ENCODE measurements at regions not wholly inside any gene's neighbourhood (a gene's known extent, or its start where the extent isn't known, plus 50 kb on each side); places are given as distances from the start of the nearest gene placed in this dataset.
"Not testable (repeated sequence)": the region's sequence is repeated elsewhere in the genome, so short reads cannot be mapped to it uniquely, and the experiment has no call there.

DNA sequence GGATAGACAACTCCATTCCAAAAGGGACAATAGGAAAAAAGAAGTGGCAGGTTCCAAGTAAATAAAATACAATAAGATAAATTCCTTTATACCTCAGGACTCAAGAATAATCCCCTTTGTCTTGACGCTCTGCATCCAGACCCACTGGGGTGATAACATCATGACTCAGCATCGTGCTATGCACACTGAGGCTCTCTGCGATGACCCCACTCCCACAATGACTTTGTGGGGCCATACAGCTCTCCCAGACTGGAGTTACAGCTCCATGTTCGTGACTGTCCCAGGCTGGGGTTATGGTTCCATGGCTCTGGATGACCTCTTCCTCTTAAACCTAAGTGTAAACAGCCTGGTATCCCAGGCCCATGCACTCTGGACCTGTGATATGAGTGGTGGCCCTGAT lies 254.5 kb upstream of the ADGRL3 start:
- ATAC-seq (replicated peaks; ENCODE audit: extremely low read depth, poor library complexity, severe bottlenecking) = no peak
- Mint-ChIP-seq H3K9me3 (peaks cover 26% of the 10 kb centered on the region), H3K36me3 (ENCODE audit: insufficient read depth) (no peaks in the 10 kb centered on the region), H3K27me3 (no peaks in the 10 kb centered on the region), H3K4me3 (no peak overlapping the region), H3K4me1 (no peaks in the 10 kb centered on the region), H3K27ac (ENCODE audit: low read depth) (no peak overlapping the region)
- DNase-seq (ENCODE audit: low spot score in 2 of 2) = no peak

DNA sequence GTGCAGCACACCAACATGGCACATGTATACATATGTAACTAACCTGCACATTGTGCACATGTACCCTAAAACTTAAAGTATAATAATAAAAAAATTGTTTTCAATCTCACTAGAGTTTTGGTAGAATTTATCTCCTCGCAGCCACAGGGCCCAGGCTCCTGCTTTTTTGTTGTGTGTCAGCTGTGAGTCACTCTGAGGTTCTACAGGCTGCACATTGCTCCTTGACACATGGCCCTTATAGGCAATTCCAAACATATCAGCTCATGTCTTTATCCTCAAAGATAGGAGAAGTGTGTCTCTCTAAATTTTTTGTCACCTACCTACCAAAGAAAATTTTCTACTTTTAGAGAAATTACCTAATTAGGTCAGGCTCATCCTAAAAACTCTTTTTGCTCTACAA lies 252.1 kb upstream of the ADGRL3 start:
- DNase-seq (ENCODE audit: low spot score in 2 of 2) (no peak), ATAC-seq (replicated peaks; ENCODE audit: extremely low read depth, poor library complexity, severe bottlenecking) (no peak)
- H3K9me3 Mint-ChIP-seq = peaks cover 21% of the 10 kb centered on the region
- no peak overlapping the region for H3K4me3 Mint-ChIP-seq
- H3K4me1 Mint-ChIP-seq = no peaks in the 10 kb centered on the region
- H3K27me3 Mint-ChIP-seq = no peaks in the 10 kb centered on the region
- H3K27ac Mint-ChIP-seq (ENCODE audit: low read depth) = no peak overlapping the region
- H3K36me3 Mint-ChIP-seq (ENCODE audit: insufficient read depth) = no peaks in the 10 kb centered on the region

DNA sequence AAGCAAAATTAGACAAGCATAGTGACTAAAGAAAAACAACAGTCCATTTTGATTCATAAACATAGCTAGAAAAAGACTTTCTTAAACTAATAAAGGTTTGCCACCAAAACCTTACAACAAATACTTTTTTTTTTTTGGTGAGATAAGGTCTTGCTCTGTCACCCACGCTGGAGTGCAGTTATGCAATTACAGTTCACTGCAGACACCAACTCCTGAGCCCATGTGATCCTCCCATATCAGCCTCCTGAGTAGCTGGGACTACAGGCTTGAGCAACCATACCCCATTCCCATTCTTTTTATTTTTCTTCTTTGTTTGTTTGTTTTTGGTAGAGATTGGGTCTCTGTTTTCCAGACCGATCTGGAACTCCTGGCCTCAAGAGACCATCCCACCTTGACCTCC lies 247.2 kb upstream of the ADGRL3 start:
- Mint-ChIP-seq H3K4me3 (no peak overlapping the region), H3K36me3 (ENCODE audit: insufficient read depth) (no peaks in the 10 kb centered on the region), H3K27ac (ENCODE audit: low read depth) (no peak overlapping the region), H3K9me3 (peaks cover 29% of the 10 kb centered on the region), H3K27me3 (no peaks in the 10 kb centered on the region), H3K4me1 (no peaks in the 10 kb centered on the region)
- no peak for DNase-seq (ENCODE audit: low spot score in 2 of 2)
- no peak for ATAC-seq (replicated peaks; ENCODE audit: extremely low read depth, poor library complexity, severe bottlenecking)

DNA sequence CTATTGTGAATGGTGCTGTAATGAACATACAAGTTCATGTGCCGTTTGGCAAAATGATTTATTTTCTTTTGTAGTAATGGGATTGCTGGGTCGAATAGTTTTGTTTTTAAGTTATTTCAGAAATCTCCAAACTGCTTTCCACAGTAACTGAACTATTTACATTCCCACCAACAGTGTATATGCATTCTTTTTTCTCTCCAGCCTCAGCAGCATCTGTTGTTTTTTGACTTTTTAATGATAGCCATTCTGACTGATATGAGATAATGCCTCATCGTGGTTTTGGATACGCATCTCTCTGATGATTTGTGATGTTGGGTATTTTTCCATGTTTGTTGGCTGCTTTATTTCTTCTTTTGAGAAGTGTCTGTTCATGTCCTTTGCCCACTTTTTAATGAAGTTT lies 246.3 kb upstream of the ADGRL3 start:
- no peaks in the 10 kb centered on the region for H3K27me3 Mint-ChIP-seq
- no peaks in the 10 kb centered on the region for H3K36me3 Mint-ChIP-seq (ENCODE audit: insufficient read depth)
- H3K4me1 Mint-ChIP-seq = no peaks in the 10 kb centered on the region
- no peak for DNase-seq (ENCODE audit: low spot score in 2 of 2)
- no peak overlapping the region for H3K27ac Mint-ChIP-seq (ENCODE audit: low read depth)
- peaks cover 29% of the 10 kb centered on the region for H3K9me3 Mint-ChIP-seq
- no peak overlapping the region for H3K4me3 Mint-ChIP-seq
- ATAC-seq (replicated peaks; ENCODE audit: extremely low read depth, poor library complexity, severe bottlenecking) = no peak

DNA sequence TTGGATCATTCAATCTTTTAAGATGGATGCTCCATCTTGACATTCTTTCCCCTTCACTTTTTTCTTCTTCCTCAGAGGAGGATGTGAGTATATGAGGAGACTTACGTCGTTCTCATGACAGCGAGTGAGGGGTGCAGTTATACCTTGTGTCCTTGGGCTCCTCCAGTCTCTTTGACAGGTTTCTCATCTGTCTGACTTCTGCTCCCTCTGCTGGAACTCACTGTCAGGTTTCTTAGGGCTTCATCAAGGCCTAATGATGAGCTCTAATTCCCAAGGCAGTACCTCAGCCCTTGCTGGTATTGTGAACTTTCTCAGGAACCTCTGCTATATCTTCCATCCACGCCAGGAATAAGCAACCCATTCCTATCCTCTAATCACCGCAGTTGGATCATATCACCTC lies 237.8 kb upstream of the ADGRL3 start:
- Mint-ChIP-seq H3K4me1 (no peaks in the 10 kb centered on the region), H3K36me3 (ENCODE audit: insufficient read depth) (no peaks in the 10 kb centered on the region), H3K9me3 (peaks cover 25% of the 10 kb centered on the region), H3K27ac (ENCODE audit: low read depth) (no peak overlapping the region), H3K27me3 (no peaks in the 10 kb centered on the region), H3K4me3 (no peak overlapping the region)
- ATAC-seq (replicated peaks; ENCODE audit: extremely low read depth, poor library complexity, severe bottlenecking) (no peak), DNase-seq (ENCODE audit: low spot score in 2 of 2) (no peak)

GRCh38 chr4:60981534-60981933 lies 218.6 kb upstream of the ADGRL3 start:
- Mint-ChIP-seq H3K27ac (ENCODE audit: low read depth) (no peak overlapping the region), H3K4me1 (no peaks in the 10 kb centered on the region), H3K27me3 (no peaks in the 10 kb centered on the region), H3K9me3 (peaks cover 29% of the 10 kb centered on the region), H3K36me3 (ENCODE audit: insufficient read depth) (no peaks in the 10 kb centered on the region), H3K4me3 (no peak overlapping the region)
- DNase-seq (ENCODE audit: low spot score in 2 of 2) = no peak
- ATAC-seq (replicated peaks; ENCODE audit: extremely low read depth, poor library complexity, severe bottlenecking) = no peak

DNA sequence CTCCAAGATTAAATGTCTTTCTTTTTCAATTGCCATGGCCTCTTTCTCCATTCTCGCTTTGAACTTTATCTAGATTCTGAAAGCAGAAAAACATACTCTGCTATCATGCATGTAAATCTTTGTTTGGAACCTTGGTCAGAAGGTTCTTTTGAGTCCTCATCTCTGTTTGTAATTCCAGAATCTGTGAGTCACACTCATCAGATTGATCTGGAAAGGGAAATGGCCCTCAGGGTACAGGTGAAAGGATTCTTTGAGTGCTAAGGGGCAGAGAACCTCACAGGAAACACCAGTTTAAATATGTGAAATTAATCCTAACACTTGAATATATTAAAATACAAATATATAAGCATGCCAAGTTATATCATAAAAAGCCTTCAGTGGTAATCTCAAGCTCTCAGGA lies 211.0 kb upstream of the ADGRL3 start:
- H3K4me3 Mint-ChIP-seq = no peak overlapping the region
- H3K27ac Mint-ChIP-seq (ENCODE audit: low read depth) = no peak overlapping the region
- peaks cover 29% of the 10 kb centered on the region for H3K9me3 Mint-ChIP-seq
- H3K4me1 Mint-ChIP-seq = no peaks in the 10 kb centered on the region
- no peaks in the 10 kb centered on the region for H3K27me3 Mint-ChIP-seq
- no peaks in the 10 kb centered on the region for H3K36me3 Mint-ChIP-seq (ENCODE audit: insufficient read depth)
- DNase-seq (ENCODE audit: low spot score in 2 of 2) (no peak), ATAC-seq (replicated peaks; ENCODE audit: extremely low read depth, poor library complexity, severe bottlenecking) (no peak)

DNA sequence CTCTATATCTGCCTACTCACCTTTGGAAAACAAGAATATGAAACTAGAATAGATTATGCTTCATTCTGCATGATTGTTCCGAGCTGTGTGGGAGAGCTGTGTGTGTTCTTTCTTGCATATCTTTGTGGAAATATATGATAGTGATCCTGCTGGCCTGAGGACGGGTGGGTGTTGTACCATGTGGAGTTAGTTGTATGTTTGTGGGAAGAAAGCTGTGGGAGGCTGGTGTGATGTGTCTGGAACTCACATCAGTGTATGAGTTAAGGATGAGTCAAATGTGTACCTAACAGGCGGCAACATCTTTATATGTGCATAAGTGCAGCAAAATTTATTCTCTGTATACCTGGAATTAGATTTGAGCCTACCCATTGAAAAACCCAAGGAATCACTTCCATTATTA lies 208.1 kb upstream of the ADGRL3 start:
- no peaks in the 10 kb centered on the region for H3K27me3 Mint-ChIP-seq
- no peaks in the 10 kb centered on the region for H3K36me3 Mint-ChIP-seq (ENCODE audit: insufficient read depth)
- no peak for DNase-seq (ENCODE audit: low spot score in 2 of 2)
- no peak for ATAC-seq (replicated peaks; ENCODE audit: extremely low read depth, poor library complexity, severe bottlenecking)
- H3K9me3 Mint-ChIP-seq = peaks cover 14% of the 10 kb centered on the region
- no peaks in the 10 kb centered on the region for H3K4me1 Mint-ChIP-seq
- no peak overlapping the region for H3K27ac Mint-ChIP-seq (ENCODE audit: low read depth)
- no peak overlapping the region for H3K4me3 Mint-ChIP-seq

- no peak overlapping the region for H3K27ac Mint-ChIP-seq (ENCODE audit: low read depth)
- no peak for DNase-seq (ENCODE audit: low spot score in 2 of 2)
- H3K4me3 Mint-ChIP-seq = no peak overlapping the region
- no peaks in the 10 kb centered on the region for H3K36me3 Mint-ChIP-seq (ENCODE audit: insufficient read depth)
- peaks cover 38% of the 10 kb centered on the region for H3K9me3 Mint-ChIP-seq
- no peak for ATAC-seq (replicated peaks; ENCODE audit: extremely low read depth, poor library complexity, severe bottlenecking)
- no peaks in the 10 kb centered on the region for H3K4me1 Mint-ChIP-seq
- no peaks in the 10 kb centered on the region for H3K27me3 Mint-ChIP-seq
These were observed 196.8 kb upstream of the ADGRL3 start for GRCh38 chr4:61003301-61003700.

GRCh38 chr4:61004651-61005170 lies 195.4 kb upstream of the ADGRL3 start:
- Mint-ChIP-seq H3K36me3 (ENCODE audit: insufficient read depth) (no peaks in the 10 kb centered on the region), H3K27ac (ENCODE audit: low read depth) (no peak overlapping the region), H3K4me1 (no peaks in the 10 kb centered on the region), H3K27me3 (no peaks in the 10 kb centered on the region), H3K9me3 (peaks cover 39% of the 10 kb centered on the region), H3K4me3 (no peak overlapping the region)
- DNase-seq (ENCODE audit: low spot score in 2 of 2) (no peak), ATAC-seq (replicated peaks; ENCODE audit: extremely low read depth, poor library complexity, severe bottlenecking) (no peak)

DNA sequence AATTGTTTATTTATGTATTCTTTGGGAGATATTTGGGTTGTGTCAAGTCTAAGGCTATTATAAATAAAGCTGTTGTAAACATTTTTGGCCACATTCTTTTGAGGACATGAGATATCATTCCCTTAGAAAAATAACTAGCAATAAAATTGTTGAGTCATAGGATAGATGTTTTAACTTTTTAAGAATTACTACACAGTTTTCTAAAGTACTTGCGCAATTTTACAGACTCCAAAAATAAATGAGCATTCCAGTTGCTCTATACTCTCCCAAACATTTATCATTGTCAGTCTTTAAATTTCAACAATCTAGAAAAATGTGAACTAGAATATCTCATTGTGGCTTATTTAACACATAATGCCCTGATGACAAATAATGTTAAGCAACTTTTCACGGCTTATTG lies 189.1 kb upstream of the ADGRL3 start:
- H3K27ac Mint-ChIP-seq (ENCODE audit: low read depth) = no peak overlapping the region
- H3K4me3 Mint-ChIP-seq = no peak overlapping the region
- no peaks in the 10 kb centered on the region for H3K4me1 Mint-ChIP-seq
- DNase-seq (ENCODE audit: low spot score in 2 of 2) = no peak
- no peak for ATAC-seq (replicated peaks; ENCODE audit: extremely low read depth, poor library complexity, severe bottlenecking)
- H3K9me3 Mint-ChIP-seq = peaks cover 35% of the 10 kb centered on the region
- no peaks in the 10 kb centered on the region for H3K27me3 Mint-ChIP-seq
- no peaks in the 10 kb centered on the region for H3K36me3 Mint-ChIP-seq (ENCODE audit: insufficient read depth)

- not testable (repeated sequence) for H3K4me3 Mint-ChIP-seq; ATAC-seq (replicated peaks; ENCODE audit: extremely low read depth, poor library complexity, severe bottlenecking); H3K27ac Mint-ChIP-seq (ENCODE audit: low read depth); DNase-seq (ENCODE audit: low spot score in 2 of 2); H3K4me1 Mint-ChIP-seq; H3K27me3 Mint-ChIP-seq; H3K36me3 Mint-ChIP-seq (ENCODE audit: insufficient read depth)
- H3K9me3 Mint-ChIP-seq = peaks cover 31% of the 10 kb centered on the region
These were observed 188.2 kb upstream of the ADGRL3 start for GRCh38 chr4:61011936-61012335.

DNA sequence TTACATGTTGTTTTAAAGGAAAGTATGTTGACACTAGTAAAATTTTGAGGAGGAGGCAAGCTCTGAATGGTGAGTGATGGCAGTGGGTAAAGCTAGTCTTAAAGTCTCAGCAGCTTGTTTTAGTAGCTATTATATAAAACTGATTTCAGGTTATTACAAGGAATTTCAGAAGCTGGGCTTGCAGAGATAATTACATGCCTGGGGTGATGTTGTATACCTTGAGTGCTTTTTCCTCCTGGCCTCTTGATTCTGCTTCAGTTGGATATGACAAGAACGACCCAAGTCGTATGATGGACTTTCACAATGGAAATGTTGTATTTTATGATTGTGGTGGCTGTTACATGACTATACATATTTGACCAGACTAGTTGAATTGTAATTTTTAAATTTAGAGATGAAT lies 175.5 kb upstream of the ADGRL3 start:
- no peaks in the 10 kb centered on the region for H3K36me3 Mint-ChIP-seq (ENCODE audit: insufficient read depth)
- DNase-seq (ENCODE audit: low spot score in 2 of 2) = no peak
- no peaks in the 10 kb centered on the region for H3K4me1 Mint-ChIP-seq

DNA sequence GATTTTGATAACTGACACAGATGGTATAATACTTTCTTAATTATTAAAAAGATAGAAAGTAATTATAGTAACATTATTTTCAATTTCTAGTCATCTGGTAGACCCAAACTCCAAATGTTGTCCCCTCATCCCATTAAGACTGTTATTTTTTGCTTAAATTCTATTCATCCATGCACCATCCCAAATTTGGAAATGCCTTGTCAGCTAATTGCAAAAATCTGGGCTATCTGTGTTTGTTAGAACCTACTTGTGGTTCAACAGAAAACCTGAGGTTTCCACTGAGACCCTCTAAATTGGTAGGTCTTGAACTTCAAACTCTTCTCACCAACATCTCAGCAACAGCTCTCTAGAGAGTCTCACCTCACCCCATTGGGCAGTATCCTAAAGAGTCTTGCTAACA lies 172.2 kb upstream of the ADGRL3 start:
- no peak for DNase-seq (ENCODE audit: low spot score in 2 of 2)
- no peaks in the 10 kb centered on the region for H3K27me3 Mint-ChIP-seq
- H3K4me1 Mint-ChIP-seq = no peaks in the 10 kb centered on the region
- peaks cover 17% of the 10 kb centered on the region for H3K9me3 Mint-ChIP-seq
- H3K36me3 Mint-ChIP-seq (ENCODE audit: insufficient read depth) = no peaks in the 10 kb centered on the region
- H3K4me3 Mint-ChIP-seq = no peak overlapping the region
- H3K27ac Mint-ChIP-seq (ENCODE audit: low read depth) = no peak overlapping the region
- no peak for ATAC-seq (replicated peaks; ENCODE audit: extremely low read depth, poor library complexity, severe bottlenecking)

More for the DNA sequence above, 175.5 kb upstream of the ADGRL3 start:
- no peaks in the 10 kb centered on the region for H3K27me3 Mint-ChIP-seq
- no peak overlapping the region for H3K27ac Mint-ChIP-seq (ENCODE audit: low read depth)
- no peak for ATAC-seq (replicated peaks; ENCODE audit: extremely low read depth, poor library complexity, severe bottlenecking)
- H3K9me3 Mint-ChIP-seq = peaks cover 27% of the 10 kb centered on the region
- H3K4me3 Mint-ChIP-seq = no peak overlapping the region
